GM19035 (cell line): ENCODE measurements at regions not wholly inside any gene's neighbourhood (a gene's known extent, or its start where the extent isn't known, plus 50 kb on each side); places are given as distances from the start of the nearest gene placed in this dataset.

Source experiments
- ATAC-seq: cut with Tn5 transposase; IDR thresholded peaks from one replicate; pipeline ENCODE4 v1.9.1; 2021; ENCODE audit not compliant: unreplicated experiment

DNA sequence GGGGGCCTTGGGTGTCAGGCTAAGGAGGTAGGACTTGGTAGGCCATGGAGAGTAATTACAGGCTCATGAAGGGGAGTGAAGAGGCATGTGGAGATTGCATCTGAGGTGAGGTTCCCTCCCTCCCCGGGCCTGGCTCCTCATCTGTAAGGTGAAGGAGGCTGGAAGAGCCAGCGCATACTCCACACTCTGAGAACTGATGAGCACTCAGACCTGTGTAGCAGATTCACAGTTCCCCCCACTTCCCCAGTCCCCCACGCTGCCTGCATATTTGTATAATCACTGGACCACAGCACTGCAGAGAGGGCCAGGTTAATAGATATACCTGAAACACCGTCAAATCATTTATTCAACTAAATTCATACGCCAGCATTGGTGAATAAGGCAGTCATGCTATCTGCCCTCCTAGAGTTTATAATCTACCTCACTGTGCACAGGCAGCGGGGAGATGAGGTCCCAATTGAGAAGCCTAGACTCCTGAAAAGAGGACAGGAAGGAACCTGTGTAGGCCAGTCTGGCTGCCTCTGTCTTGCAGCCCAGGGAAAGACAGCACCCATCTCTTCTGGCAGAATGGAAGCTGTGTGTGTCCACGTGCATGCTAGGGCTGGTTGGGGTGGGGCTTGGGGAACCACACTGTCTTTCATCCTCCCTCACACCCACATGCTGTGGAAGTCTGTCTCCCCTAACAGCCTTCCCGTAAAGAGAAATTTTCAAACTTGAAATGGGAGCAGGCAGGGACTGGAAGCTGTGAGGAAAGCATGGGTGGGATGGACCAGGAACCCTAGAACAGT, 110.6 kb upstream of the ATP1A1 start:
- no peak for ATAC-seq

DNA sequence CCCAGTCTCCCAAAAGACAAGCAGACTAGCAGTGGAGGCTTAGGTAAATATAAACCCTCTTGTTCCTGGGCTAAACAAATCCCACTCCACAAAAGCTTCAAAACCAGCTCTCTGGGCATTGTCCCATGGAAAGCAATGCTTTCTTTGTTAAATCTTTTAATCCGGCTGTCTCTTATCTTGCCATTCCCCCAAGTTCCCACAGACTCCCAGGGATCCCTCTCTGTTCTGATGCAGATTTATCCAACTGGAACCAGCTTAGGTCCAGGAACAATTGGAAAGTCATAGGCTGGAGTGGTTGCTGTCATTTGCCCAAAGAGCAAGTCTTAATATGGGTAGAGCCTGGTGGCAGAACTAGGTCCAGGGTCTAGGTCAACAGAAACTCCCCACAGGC, 110.1 kb upstream of the ATP1A1 start:
- ATAC-seq, result no peak

DNA sequence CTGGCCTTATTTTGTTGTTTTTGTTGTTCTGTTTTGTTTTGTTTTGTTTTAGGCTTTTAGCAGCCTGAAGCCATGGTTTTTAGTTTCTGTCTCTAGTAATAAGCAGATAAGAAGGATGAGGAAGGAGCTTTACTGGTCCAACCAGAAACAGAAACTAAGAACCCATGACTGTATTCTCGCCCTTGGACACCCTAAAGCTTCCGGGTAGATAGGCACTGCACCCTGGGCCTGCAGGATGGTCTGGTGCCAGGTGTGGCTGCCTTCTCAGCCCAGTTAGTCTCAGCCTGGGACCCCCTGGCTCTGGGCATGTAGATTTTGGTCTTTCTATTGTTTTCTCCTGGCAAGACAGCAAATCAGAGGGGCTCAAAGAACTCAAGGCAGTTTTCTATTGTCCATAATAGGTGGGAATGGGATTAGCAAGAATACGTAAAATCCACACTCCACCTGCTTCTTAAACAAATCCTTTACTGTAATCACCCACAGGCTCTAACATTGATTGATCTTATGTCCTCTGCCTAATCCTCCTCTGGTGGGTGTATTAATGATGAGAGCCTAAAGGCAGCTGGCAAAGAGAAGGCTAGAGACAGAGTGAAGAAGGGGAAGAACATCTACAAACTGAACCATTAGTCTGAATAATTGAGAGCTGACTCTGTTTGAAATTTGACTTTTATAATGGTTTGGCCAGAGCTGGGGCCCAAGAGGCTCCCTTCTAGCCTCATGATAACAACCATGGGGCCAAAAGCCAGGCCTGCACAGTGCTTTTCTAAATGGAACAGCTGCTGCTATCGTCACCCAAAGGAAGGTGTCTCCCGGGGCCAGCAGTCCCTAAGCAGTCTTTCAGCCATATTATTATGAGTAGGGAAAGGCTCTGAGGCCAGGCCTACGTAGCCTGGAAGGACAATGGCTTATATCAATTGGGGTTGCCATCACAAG, 106.8 kb upstream of the ATP1A1 start:
- ATAC-seq, result no peak

DNA sequence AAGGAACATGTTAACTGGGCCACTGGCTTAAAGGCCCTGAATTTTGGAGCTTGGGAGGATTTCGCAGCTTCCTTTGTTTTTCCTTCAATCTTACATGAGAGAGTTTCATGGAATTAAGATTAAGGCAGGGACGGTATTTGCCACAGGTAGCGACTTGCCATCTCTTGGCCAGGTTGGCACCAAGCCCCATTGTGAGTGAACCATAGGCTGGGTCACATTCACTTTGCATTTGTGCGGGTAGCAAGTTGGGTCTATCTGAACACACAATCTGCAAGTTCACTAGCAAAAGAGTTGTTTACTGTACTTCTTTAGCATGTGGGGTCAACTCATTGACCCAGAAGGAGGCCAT, 106.2 kb upstream of the ATP1A1 start:
- no peak for ATAC-seq

DNA sequence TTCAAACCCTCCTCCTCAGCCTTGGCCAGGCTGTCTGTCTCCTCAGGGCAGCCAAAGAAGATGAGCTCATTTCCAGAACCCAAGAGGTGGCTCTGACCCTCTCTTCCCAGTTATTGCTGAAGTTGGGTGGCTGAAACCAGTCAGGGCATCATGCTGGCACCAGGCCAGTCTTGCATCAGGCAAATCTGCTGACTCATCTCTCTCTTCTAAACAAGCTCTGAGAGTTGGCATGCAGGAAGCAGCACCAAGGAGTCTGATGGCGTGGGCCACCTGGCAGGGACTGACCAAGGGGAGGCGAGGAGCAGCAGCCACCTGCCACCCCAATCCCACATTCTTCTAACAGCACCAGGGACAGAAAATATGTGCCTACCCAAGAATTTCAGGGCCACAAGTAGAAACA, 104.8 kb upstream of the ATP1A1 start:
- ATAC-seq, result no peak

DNA sequence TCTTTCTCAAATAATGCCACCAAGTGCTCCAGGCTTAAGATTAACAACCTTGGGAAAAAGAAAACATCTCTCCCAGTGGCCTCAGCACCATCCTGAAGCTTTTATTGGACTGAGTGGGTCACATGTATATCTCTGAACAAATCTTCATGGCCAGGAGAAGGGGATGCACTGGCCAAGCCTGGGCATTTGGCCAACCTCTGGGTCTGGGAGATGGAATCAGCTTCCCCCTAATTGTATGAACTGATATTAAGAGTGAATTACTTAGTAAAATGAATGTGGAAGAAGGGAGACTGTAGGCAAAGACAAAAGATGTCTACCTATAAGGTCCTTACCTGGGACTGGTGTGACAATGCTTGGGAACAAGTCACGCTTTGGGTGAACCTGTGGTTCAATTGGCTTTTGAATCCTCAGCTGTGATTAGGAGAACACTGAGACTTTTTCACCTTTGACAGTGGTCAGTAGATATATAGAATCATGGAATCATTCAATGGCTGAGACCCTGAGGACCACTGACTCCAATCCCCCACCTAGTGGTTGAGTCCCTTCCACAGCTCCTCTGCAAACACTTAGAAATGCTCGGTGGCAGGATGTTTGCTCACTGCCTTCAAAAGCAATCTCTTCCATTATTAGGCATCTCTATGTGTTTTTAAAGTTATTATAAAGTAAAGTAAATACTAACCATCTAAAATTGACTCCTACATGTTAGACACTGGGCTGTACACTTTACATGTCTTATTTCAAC, 102.6 kb upstream of the ATP1A1 start:
- ATAC-seq, result no peak

DNA sequence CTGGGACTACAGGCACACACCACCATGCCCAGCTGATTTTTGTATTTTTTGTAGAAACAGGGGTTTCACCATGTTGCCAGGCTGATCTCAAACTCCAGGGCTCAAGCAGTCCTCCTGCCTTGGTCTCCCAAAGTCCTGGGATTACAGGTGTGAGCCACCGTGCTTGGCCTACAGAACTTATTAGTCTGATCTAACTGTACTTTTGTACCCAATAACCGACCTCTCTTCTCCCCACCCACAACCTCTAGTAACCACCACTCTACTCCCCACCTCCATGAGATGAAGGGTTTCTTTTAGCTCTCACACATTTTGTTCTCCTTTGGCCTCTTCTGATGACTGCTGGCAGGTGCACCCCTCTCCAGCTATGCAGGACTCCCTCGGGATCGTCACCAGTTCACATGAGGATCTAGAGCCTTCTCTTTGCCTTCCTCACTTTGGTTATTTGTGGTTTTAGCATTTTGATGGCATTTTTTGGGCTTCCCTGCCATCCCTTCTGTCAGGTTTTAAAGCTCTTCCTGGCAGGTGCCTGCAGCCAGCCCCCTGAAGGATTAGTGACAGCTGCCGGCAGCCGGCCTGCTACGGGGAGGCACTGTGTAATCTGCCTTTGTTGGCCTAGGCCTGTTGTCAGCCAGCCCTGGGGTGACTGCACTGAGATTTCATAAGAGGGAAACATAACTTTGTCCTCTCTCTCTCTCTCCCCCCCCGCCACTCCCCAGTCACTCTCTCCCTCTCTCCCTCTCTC, 99.8 kb upstream of the ATP1A1 start:
- ATAC-seq, result no peak

DNA sequence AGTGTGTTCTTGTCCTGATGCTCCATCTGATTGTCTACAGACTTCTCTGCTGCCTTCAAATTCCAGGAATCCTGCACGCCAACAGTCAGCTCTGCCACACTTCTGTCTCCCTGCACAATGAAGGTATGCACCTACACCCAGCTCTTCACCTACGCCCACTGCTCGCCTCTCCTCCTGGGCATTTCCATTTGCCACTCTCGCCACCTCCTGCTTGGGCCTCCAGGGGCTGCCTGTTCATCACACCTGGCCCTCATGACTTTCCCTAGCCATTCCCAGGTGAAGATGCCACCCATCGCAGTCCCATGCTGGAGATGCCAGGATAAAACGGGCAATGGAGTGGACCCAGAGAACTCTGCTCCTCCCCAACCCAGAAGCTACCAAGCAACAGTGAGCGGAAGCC, 96.5 kb upstream of the ATP1A1 start:
- ATAC-seq, result no peak

DNA sequence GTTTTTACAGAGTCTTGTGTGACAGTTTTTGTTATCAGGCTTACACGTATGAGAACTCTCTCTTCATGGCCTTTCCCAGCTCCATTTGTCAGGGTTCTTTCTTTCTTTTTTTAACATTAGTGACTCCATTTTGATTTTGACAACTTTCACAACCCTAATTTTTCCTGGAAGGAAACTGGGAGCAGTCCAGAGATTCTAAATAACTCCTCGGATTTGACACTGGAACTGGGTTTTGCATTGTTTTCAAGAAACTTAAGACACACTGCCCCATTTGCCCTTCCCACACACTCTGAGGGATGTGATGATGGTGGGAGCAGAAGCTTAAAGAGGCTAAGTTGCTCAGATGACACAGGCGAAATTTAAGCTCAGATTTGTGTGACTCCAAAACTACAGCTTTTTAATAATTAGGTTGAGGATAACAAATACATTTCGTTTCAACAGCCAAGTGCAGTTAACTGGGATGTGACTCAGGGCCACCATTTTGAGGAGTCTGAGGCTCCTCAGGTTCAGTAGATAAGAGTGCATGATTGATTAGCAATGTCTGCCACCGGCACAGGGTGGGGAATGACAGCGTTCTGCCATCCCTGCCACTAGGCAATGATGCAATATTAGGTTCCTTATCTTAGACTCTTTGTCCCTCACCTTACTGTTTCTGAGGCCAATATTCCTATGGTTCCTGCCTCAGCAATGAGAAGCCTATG, 95.1 kb upstream of the ATP1A1 start:
- no peak for ATAC-seq

DNA sequence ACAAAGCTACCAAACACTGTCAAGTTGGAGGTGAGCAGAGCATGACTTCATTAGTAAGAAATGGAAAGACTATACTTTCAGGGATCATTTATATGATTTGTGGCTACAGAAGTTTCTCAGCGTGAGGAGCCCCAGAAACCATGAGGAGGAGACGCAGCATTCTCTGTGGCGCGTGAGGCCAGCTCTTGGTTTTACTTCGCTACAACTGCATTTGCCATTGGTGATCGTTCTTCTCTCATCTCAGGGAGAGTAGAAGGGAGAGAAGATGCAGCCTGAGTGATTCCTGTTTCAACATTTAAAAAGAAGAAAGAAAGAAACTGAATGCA, 94.5 kb upstream of the ATP1A1 start:
- ATAC-seq, result no peak

DNA sequence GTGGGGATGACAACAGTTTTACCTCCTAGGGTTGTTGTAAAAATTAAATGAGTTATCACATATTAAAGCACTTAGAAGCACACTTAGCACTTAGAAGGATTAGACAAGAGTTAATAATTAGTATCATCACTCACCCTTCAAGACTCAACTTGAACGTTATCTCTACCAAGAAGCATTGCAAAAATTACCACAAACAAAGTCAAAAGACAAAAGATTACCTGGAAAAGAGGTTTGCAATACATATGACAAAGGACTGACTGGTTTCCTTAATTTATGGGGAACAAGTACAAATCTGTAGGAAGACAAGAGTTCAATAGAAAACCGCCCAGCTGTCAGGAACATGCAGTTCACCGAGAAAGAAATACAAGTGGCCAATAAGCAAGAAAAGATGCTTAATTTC, 93.3 kb upstream of the ATP1A1 start:
- ATAC-seq, result no peak

DNA sequence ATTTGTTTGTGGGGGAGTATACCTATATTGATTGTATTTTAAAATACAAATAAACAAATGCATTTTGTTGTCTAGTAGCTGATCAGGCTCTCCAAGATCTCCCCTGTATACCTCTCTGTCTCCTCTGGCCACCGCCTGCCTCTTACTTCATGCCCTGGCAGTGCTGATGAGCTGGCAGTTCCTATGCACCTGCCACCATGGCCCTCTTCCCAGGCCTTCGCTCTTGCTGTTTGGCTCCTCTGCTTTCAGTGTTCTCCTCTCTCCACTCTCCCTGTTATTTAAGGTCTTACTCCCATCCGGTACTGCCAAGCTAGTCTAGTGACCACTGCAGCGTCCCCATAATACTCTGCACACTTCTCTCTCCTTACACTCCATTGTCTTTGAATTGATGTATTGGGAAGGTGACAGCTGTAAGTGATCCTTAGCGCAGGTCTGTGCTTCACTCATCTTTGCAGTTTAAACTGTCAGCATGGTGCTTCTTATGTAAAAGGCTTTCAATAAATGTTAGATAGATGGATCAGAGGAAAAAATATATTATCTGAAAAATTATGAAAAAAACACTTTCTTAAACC, 88.1 kb upstream of the ATP1A1 start:
- no peak for ATAC-seq

DNA sequence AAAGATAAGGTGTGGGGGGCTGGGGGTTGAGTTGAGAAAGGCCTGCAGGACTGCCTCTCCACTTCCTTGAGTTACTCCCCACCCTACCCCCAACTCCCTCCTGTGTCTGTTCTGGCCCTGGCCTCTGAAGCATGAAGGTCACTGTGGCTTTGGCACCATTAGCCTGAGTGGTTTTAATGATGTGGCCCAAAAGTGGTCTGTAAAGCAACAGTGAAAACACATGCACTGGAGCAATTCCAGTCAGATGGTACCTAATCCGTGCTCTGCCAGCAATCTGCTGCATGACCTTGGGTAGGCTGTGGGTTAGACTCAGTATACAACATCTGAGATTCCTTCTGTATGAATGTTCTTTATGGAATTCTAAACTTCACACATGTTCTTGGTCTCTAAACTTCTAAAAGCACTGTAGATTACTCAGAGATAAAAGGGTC, 86.5 kb upstream of the ATP1A1 start:
- no peak for ATAC-seq

DNA sequence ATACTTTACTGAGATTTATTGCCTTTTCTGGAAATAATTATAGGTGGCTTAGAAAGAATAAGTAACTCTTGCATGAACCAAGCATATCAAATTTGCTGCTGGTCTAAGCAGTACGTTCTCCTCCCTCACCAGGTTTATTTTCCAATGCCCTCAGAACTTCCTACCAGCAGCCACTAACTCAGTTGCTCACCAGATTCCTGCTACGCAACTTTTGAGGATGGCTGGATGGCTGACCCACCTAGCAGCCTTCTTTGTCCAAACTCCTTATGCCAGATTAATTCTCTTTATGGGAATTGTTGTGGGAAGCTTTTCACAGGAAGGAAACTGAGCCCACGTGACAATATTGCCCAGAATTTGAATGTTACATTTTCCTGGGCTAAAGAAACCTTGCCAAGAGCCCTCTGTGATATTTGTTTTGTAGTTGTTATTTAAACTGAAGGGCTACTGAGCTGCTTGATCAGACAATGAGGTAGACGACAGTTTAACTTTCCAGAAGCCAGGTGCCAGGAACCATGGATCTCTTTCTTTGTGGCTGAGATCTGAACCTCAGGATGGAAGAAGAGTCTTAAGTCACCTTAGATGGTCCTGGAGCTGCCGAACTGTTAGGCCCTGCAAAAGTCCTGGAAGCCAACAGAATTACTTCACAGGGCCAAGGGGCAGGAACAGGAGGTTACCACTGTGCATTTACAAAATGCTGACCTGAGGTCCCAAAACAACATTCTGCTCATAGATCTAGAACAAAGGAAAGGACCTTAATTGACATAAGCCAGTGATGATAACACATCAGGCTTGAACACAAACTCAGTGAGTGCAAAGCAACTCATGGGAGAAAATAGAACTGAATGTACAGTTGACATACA, 85.5 kb upstream of the ATP1A1 start:
- peak; percentile 19 for ATAC-seq

DNA sequence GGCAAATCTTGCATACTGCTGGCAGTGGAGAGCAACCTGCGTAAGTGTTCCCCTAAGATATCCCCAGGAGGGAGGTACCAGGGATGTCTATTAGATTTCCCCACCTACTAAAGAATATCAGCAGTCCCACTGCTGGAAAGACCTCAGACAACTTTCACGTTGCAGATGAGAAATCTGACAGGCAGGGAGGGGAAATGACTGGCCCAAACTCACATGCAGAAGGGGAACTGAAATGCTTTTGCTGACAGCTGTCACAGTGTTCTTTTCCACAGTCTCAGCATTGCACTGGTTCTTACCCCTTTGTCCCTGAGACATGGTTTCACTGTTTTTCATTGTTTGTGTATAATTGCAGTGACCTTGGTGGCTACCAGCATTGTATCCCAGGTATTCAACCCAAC, 84.8 kb upstream of the ATP1A1 start:
- ATAC-seq, result peak; percentile 85

DNA sequence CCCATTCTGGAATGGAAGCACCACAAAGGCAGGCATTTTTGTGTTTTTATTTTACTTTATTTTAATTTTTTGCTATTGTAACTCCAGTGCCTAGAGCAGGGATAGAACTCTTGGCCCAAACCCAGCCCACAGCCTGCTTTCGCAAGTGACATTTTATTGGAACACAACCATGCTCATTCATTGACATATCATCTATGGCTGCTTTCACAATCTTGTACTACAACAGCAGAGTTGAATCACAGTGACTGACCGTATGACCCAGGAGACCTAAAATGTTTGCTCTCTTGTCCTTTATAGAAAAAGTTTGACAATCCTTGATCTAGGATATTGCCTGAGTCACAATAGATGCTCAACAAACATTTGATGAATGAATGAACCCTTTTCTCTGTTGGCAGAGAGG, 83.9 kb upstream of the ATP1A1 start:
- no peak for ATAC-seq

DNA sequence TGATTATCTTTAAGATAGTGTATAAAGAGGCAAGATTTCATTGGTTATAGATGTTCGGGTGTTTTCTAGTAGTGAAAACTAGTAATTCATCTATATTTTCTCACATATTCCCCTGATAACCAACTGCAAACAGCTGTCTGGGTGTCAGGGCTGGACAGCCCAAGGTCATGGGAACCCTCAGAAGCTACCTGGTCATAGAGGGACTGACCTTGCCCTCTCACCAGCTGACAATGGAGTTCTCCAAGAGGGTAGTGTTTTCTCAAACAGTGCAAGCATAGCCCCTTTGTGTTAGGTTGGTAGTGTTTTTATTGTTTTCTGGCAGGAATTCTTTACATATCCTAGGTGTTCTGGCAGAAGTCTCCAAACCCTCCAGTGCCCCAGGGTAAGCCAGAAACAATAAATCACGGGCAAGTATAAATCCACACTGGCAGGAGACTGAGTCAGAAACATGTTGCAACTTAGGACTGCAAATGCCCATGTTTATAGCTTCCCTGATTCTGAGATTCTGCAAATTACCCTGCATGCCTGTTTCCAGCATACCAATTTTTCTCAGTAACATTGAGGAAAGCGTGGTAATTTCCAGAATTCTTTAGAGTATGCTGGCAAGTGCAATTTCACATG, 82.8 kb upstream of the ATP1A1 start:
- no peak for ATAC-seq

DNA sequence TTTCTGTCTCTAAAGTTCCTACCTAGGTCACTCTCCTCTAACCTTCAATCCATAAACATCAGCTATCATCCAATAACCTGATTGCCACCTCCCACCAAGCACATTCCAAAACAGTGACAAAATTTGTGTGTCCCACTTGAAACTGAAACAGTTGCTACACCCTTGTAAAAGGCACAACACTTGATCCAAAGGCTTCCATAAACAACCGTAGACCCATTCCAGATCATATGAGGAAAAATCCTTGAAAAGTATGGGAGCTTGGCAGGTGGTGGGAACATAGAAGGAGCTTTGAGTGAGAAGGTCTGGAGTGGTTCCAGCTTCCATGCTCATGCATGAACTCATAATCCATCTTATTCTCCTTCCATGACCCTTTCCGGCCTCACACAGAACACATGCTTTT, 82.0 kb upstream of the ATP1A1 start:
- ATAC-seq, result no peak
